Ecto neural progenitor cell (in vitro differentiated cells): ENCODE measurements at regions not wholly inside any gene's neighbourhood (a gene's known extent, or its start where the extent isn't known, plus 50 kb on each side); places are given as distances from the start of the nearest gene placed in this dataset.

Source experiments
- DNase-seq: peaks from one replicate; pipeline ENCODE4 v3.0.0-alpha.2; 2018; ENCODE audit warnings: low spot score

DNA sequence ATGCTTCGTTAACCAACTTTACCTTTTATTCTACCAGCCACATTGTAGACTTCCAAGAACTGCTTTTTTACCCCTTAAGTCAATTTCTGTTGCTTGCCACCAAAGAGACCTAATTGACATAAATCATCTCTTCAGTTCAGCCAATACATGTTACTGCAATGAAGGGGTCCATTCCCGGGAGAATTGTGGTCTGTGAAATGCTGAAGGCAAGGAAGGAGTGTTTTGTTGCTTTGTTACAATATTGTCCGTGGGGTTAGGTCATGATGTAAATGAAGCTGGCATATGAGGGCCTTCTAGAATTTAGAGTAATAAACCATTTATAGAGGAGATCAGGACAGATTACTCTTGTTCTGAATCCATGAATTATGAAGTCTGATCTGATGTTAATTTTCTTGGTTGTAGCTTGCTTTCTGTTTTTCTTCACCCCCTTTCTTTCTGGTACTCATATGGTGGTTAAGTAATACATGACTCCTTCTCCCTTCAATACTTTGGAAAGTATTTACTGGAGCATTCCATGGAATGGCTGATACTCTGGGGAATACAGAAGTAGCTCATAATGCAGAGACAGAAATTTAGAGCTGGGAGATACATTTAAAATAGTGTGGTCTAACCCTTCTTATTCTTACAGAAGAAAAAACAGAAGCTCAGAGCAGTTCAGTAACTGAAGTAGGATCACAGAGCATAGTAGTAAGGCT, 297.0 kb upstream of the CLINT1 start:
- no peak for DNase-seq

DNA sequence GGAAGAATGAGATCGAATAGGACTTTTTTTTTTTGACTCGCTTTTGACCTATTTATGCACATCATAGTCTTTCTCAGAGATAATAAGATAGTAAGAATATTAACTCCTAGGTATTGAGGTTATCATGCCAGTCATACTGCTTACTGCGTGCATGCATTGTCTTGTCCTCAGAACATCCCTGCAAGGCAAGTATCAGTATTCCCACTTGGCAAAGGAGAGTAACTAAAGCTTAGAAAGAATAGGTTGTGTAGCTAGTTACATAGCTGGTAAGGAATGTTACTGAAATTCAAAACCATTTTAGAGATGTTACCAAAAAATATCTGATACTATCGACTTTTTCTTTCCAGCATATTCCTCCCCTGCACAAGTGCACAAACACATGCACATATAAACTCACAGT, 296.1 kb upstream of the CLINT1 start:
- DNase-seq: no peak

DNA sequence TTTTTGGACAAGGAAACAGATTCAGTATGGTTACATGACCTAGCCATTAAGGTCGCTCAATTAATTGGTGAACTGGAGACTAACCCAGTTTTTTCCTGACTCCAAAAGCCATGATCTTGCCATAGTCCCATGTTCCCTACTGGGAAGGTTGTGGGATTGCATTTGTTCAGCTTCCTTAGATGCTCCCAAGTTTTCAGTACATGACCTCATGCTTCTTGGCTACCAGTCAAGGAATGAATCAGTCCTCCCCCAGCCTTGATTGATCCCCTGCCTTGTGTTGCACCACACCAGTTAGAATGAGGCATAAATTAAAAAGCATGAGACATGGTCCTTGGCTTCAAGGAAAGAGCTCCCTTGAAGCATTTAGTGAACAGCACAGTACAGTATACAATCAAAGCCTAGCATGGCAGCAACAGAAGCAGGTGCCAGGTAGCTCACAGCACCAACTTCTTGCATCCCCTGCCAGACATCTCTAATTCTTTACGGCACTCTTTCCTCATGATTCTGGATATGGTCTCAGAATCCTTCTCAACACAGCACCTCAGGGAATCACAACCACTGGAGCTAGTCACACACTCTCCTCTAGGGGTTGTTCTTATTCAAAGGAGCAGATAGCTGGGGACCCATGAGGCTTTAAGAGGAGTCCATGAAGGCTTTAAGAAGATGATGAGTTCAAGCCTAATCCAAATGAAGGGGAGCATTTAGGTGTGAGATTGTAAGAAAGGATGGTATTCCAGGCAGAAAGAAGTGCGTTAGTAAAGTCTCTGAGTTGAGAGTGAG, 295.5 kb upstream of the CLINT1 start:
- no peak for DNase-seq

DNA sequence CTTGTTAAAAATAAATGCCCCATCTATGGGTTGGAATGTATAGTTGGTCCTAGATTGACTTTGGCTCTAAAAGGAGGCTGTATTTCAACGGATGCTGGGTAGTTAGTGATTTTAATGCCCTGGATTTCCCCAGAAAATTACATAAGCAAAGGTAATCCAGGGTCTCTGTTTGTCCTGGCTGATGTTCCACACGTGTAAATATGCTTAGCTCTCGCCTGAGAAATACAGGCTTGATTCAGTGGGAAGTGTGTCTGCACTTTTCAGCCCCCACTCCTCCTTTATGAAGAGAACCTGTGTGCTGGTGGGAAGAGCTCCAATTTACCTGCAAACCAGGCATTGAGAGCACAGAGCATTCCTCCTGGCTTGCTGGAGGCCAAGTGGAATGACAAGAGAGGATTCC, 294.6 kb upstream of the CLINT1 start:
- no peak for DNase-seq

DNA sequence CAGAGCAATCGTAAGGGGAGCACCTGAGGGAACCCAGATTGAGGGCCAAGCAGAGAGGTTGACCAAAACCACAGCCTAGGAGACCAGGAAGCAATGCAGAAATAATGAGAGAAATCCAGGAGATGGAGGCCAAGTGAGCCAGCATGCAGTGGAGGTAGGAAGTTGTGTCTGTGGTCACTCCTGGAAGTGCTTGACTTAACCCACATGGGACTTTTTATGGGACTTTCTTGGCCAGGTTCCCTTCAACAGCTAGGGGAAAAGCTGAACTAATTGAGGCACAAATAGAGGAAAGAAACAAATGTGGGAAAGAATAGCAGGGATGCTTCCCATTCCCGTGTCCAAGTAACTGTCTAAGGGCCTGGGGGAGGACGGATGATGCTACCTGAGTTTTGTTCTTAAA, 293.2 kb upstream of the CLINT1 start:
- DNase-seq: no peak

DNA sequence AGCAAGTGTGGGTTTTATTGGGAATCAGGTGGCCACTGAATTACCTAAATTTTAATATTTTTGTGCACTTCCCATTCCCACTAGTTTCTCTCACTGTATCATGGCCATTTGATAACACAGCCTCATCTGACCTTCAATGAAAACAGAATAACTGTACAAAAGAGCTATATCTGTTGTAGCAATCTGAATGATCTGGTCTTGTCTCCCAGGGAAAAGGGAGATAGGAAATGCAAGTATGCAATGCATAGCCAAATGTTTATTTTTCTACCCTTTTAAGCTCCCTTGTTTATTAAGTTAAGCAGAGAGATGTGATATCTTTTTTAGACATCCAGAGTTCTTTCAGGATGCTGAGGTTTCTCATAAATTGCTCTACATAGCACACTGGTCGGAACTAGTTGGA, 288.3 kb upstream of the CLINT1 start:
- DNase-seq: no peak

DNA sequence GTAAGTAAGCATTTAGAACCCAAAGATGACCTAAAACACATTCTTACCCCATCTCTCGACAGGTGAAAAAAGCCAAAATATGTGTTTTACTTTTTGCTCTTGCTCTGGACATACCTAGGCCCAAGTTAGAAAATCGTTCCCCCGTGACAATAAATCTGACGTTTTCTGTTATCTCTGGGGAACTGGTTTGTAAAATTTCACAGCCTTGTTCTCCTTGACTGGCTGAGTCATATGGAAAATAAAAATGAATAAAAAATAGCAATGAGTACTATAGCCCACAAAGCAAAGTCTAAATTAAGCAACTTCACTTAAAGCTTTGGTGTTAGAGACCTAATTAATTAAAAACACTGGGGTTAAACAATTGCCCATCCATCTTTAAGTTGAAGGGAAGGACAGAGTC, 286.9 kb upstream of the CLINT1 start:
- DNase-seq: no peak

DNA sequence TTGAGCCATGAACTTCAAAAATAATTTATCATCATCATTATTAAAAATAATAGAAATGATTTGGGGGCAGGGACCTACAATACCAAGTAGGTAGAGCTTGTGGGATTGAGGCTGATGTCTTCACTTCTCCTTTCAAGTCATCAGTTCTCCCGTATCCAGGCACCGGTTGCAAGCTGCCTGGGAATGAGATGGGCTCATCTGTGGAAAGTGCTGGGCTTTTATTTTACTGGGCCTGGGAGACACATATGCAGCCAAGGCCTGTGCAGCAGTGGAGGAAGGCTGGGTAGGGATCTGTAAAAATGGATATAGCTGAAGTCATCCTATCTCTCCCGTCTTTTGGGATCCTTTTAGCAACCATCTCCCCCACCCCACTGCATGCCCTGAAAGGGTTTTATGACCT, 284.1 kb upstream of the CLINT1 start:
- no peak for DNase-seq

DNA sequence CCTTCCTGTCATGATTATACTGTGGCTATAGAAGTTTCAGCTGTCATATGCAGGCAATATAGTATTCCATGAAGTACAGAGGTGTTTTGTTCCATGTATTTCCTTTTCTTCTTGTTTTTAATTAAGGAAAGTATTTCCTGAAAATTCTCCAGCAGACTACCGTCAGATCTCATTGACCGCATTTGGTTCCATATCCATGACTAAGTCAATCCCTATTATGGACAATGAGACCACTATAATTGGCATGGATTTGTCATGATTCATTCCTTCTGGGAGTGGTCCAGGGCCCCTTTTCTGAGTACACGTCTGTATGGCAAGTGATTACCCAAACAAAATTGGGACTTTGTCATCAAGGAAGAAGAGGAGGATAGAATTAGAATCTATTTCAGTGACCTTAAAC, 283.2 kb upstream of the CLINT1 start:
- DNase-seq: no peak

DNA sequence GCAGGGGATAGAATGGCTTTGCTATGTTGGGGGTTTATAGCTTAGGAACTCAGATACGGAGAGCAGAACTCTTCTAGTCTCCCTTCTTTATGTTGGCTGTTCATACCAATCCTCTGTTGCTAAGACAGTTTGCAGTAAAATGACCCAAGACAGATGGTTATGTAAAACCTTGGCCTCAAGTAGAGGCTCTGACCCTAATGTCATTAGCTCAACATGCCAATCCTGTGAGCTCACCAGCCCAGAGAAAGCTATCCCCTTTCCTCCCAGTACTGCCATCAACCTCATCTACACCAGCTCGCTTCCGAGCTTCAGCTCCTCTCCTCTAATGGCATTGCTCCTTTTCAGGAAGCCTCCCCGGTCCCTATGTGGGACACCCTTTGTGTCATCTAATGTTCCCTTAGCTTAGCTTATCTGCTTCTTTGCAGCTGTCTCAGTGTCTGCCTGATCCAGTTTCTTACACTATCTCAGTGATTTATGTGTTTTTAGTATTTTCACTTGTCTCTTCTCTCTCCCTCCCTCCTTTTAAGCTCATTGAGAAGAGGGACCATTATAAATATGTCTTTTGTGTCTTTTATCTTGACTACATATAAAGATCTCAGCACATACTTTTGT, 281.3 kb upstream of the CLINT1 start:
- no peak for DNase-seq

DNA sequence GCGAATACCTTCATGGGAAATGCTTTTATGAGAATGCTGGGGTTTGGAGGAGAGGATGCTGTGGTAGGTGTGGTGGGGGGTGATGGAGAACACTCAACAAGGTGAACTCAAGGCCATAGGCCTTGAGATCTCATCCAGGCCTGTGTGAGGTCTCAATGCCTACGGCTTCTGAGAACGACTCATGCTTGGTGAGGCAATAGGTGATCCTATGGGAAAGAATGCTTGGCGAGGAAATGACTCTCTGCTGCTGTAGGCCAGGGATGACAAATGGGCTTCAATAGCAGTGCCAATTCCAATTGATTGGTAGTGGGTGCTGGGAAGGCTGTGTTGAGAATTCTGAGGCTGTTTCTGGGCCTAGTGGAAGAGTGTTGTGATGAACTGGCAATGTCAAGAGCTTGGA, 280.2 kb upstream of the CLINT1 start:
- no peak for DNase-seq

DNA sequence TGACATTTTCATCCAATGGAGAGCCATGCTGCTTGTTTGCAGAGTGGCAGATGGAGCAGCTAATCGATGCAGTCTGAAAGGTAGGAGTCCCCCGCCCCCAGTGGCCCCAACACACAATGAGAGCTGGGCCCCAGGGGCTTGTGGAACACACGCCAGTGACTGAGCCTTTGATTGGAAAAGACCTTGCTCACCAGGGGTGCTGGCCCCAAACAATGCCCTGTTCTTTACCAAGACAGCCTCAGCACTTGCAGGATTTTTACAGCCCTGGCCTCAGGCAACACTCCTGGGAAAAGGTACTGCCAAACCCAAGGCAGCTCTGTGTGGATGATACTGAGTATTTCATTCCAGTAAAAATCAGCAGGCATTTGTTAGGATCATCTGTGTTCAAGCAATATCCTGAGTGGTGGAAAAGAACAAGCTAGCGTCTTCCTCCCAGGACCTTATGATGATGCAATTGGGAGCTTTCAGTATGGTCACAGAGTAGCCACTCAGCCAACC, 276.8 kb upstream of the CLINT1 start:
- peak; percentile 89 for DNase-seq

DNA sequence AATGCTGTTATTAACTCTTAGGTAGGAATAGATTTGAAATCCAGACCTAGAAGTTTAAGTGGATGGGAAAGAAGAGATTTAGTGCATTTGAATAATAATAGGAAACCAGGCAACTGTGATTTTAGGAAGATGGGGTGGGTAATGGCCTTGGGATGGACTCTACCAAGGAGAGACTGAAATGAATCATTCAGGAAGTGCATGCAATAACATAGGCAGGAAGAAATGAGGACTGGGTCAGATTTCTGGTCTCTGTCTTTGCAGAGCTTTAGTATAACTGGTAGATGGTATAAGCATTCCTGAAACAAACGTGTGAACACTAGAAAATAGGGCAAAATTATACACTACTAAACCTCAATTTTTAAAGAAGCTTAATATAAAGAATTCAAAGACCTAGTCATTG, 274.4 kb upstream of the CLINT1 start:
- DNase-seq: no peak

DNA sequence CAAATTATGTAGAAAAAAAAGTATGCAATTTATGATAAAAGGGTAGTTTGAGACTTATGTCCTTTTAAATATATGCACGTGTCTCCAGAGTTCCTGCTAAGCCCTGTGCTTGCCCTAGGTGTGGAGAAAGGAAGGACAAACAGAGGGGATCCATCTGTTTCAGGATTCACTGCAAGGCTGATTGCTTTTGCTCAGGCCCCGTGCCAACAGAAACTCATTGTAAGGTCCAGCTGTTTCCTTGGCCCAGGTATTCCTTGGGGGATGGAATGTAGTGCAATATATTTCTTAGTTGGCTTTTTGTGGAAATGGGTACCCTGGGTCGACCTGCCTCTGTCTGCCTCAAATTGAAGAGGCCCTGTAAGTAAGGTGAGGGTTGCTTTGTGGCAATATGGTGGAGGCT, 268.6 kb upstream of the CLINT1 start:
- no peak for DNase-seq

DNA sequence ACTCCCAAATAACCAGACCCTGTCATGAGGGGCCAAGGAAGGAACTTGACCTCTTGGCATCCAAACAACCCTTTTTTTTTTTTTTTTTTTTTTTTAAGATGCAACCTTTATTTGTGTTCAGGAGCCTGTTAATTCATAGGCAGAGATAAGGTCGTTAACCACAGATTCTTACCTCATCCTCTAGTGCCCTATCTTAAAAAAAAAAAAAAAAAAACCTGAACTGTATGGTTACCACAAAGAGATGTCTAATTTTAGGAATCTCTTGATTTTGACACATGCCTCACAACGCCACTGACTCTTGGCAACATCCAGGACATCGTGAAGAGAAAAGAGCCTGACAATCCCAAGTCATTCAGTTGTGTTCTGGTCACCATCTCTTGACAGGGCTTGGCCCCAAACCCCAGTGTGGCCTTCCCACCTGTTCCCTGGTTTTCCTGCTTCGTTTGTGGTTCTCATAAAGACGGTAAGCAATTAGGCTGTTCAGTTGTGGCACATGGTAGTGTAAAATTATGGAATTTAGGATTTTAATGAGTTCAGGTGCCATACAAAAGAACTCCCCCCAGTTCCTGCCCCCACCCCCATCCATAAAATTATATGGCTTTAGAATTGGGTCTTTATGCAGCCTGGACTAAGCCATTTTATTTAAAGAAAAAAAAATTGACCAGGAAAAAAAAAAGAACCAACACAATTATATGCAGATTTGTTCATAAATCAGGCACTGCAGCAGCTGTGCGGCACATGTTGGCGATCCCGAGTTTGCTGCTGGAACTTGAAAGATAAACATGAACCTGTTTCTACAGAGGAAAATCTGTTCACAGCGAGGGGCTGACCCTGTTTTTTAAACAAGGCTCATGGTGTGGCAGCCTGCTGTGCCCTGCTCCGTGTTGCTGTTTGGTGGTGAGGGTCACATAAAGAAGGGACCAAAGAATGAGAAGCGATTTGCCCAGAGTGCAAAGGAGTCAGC, 267.8 kb upstream of the CLINT1 start:
- no peak for DNase-seq

DNA sequence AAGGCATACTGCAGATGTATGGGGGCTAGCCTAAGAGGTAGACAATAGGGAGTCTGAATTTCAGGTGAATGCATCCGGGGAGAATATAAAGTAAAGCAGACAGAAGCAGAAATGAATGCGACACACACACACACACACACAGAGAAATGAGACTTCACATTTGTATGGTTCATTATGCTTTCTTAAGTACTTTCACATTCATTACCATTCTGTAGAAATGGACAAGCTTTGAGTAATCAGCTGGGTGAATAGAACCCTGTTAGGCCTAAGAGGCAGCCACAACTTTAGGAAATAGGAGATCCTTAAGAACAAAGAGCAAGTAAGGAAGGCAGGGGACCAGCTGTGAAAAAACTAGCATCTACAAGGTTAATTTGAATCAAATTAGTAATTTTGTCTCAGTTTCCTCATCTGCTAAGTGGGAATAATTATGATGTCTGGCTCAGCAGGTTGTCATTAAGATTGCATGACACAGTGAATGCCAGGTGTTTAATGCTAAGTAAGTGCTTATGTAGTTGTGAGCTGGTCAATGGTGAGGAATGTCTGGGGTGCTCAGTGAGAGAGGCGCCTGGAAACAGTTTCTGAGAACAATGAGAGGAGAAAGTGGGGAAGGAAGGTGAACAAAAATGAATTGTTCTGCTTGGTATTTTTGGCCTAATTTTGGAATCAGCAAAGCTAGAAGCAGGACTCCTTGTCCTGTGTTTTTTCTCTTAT, 265.8 kb upstream of the CLINT1 start:
- DNase-seq: no peak

DNA sequence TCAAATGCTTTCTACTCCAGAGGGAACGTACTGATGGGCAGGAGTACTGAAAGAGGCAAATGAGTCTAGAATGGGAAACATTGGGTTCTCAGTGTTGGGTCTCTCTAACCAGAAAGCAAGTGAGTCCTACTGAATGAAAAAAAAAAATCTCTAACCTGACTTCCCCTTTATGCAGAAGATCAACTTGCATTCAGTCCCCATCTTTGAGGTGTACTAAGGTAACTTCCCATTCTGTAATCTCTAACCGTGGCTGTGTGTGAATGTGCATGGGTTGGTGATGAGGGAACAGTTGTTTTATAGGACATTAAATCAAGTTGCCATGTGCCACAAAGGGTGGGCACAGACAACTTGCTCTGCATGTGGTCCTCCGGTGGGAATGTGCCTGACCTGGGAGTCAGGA, 264.6 kb upstream of the CLINT1 start:
- no peak for DNase-seq

DNA sequence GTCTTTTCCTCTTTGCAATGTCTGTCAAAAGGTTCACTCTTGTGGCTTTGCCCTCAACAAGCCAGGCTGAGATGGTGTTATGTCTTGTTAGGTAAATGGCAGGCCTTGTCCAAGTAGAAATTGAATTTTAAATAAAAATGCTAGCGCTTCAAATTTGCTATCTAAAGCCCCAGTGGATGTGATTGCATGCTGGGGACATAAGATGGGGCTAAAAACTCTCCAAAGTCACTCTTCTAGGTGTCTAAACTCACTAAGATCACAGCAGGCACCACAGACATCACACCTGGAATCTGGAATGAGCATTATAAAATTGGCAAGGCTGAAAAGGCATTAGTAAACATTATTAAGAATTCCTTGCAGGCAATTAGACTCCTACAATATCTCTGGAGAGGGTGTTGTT, 262.7 kb upstream of the CLINT1 start:
- no peak for DNase-seq

DNA sequence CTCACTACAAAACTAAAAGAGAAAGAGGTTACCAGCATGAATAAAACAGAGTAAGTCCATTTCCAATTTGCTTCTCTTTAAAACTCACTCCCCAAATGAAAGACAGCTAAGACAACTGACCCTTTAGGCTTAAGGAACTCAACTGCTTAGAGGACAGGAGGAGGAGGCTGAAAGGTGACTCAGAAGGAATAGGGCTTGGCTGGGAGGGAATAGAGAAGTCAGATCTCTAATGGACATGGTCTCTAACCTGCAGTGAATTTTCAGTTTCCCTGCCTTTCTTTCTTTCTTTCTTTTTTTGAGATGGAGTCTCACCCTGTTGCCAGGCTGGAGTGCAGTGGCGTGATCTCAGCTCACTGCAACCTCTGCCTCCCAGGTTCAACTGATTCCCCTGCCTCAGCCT, 261.8 kb upstream of the CLINT1 start:
- no peak for DNase-seq

DNA sequence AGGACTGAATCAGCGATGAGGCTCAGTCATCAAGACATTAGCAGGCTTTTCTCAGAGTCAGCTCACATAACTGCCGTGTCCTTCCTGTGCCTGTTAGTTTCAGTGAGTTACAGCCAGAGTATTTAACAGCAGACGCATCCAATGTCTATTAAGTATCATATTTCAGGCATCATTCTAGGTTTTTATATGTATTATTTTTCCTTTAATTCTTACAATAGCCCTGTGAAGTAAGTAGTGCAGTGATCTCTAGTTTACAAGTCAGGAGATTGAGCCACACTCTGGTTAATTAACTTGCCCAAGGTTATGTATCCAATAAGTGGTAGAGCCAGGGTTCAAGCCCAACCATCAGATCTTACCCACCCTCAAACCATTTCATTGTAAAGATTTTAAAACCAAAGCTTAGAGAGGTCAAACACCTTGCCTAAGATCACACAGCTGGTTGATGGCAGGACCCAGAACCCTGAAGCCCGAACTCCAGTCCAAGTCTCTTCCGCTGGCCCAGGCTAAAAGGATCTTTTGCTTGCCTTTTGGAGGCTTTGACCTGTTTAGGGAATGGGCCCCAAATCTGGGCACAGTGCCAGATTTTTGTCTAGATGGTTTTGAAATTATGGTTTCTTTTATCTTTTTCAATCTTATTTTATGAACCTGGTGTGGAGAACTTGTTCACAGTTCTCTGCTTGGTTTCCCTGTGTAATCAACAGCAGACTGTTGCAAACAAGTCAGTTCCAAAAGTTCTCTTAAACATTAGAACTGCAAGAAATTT, 261.2 kb upstream of the CLINT1 start:
- DNase-seq: no peak
